ENCODE measurements at regions not wholly inside any gene's neighbourhood (a gene's known extent, or its start where the extent isn't known, plus 50 kb on each side); places are given as distances from the start of the nearest gene placed in this dataset.
"Not testable (repeated sequence)": the region's sequence is repeated elsewhere in the genome, so short reads cannot be mapped to it uniquely, and the experiment has no call there.

GRCh38 chr2:235223011-235223410 lies 270.8 kb upstream of the AGAP1 start:
- DNase-seq = no peak

- no peak for DNase-seq
Observed at GRCh38 chr2:235224410-235224809, 269.4 kb upstream of the AGAP1 start.

GRCh38 chr2:235225261-235225660 lies 268.6 kb upstream of the AGAP1 start:
- DNase-seq = no peak

GRCh38 chr2:235227590-235227989 lies 266.3 kb upstream of the AGAP1 start:
- DNase-seq = no peak

GRCh38 chr2:235228422-235228821 lies 265.4 kb upstream of the AGAP1 start:
- DNase-seq = not testable (repeated sequence)

- DNase-seq = no peak
Observed at GRCh38 chr2:235229236-235229635, 264.6 kb upstream of the AGAP1 start.

- DNase-seq = no peak
Observed at GRCh38 chr2:235230821-235231601, 262.8 kb upstream of the AGAP1 start.

- no peak for DNase-seq
Observed at GRCh38 chr2:235232449-235233433, 261.1 kb upstream of the AGAP1 start.

GRCh38 chr2:235234736-235235135 lies 259.1 kb upstream of the AGAP1 start:
- no peak for DNase-seq

GRCh38 chr2:235235977-235236767 lies 257.7 kb upstream of the AGAP1 start:
- DNase-seq = no peak

- no peak for DNase-seq
Observed at GRCh38 chr2:235238537-235238936, 255.3 kb upstream of the AGAP1 start.

GRCh38 chr2:235240574-235240973 lies 253.3 kb upstream of the AGAP1 start:
- no peak for DNase-seq

GRCh38 chr2:235244255-235245220 lies 249.3 kb upstream of the AGAP1 start:
- DNase-seq = no peak

- no peak for DNase-seq
Observed at GRCh38 chr2:235247001-235247400, 246.8 kb upstream of the AGAP1 start.

GRCh38 chr2:235255693-235256092 lies 238.2 kb upstream of the AGAP1 start:
- DNase-seq = no peak

- DNase-seq = no peak
Observed at GRCh38 chr2:235257590-235257989, 236.3 kb upstream of the AGAP1 start.

GRCh38 chr2:235262750-235263149 lies 231.1 kb upstream of the AGAP1 start:
- no peak for DNase-seq

- no peak for DNase-seq
Observed at GRCh38 chr2:235263205-235264120, 230.4 kb upstream of the AGAP1 start.

- DNase-seq = no peak
Observed at GRCh38 chr2:235264121-235264493, 229.7 kb upstream of the AGAP1 start.

GRCh38 chr2:235264512-235264911 lies 229.3 kb upstream of the AGAP1 start:
- no peak for DNase-seq

Measured in activated T-cell treated with anti-CD3 and anti-CD28 coated beads, Interleukin-2, amount 50 U/mL, for 48 hours (primary cell).